Smooth muscle cell (in vitro differentiated cells): ENCODE measurements at regions not wholly inside any gene's neighbourhood (a gene's known extent, or its start where the extent isn't known, plus 50 kb on each side); places are given as distances from the start of the nearest gene placed in this dataset.

Source experiments
- DNase-seq: peaks from one replicate; lab custom pipeline; 2025; ENCODE audit not compliant: unreplicated experiment; lab: John Stamatoyannopoulos, UW
- H2AFZ ChIP-seq: fragments of 200-600 bp; sonication (generic); 2 replicates; pipeline ENCODE4 v1.6.0; 2016; ENCODE audit warnings: antibody characterized with exemption, low read depth, mild to moderate bottlenecking
- H3F3A ChIP-seq: fragments of 200-600 bp; sonication (generic); 2 replicates; pipeline ENCODE4 v1.6.0; 2017; ENCODE audit warnings: antibody characterized with exemption, low read depth
- H3K27ac ChIP-seq: fragments of 200-600 bp; sonication (generic); 2 replicates; pipeline ENCODE4 v1.5.1; 2016; ENCODE audit warnings: low read depth, mild to moderate bottlenecking
- H3K27me3 ChIP-seq: fragments of 200-600 bp; sonication (generic); 2 replicates; pipeline ENCODE4 v1.6.1; 2016; ENCODE audit warnings: low read depth, mild to moderate bottlenecking
- H3K36me3 ChIP-seq: fragments of 200-600 bp; sonication (generic); 2 replicates; pipeline ENCODE4 v1.5.1; 2016; ENCODE audit warnings: low read depth
- H3K4me1 ChIP-seq: fragments of 200-600 bp; sonication (generic); 2 replicates; pipeline ENCODE4 v1.5.1; 2016; ENCODE audit warnings: low read depth
- H3K4me2 ChIP-seq: fragments of 200-600 bp; sonication (generic); 2 replicates; pipeline ENCODE4 v1.6.0; 2016; ENCODE audit warnings: mild to moderate bottlenecking
- H3K4me3 ChIP-seq: fragments of 200-600 bp; sonication (generic); 2 replicates; pipeline ENCODE4 v1.5.1; 2016; ENCODE audit warnings: mild to moderate bottlenecking
- H3K79me2 ChIP-seq: fragments of 200-600 bp; sonication (generic); 2 replicates; pipeline ENCODE4 v1.6.0; 2016; ENCODE audit warnings: low read depth, mild to moderate bottlenecking
- H3K9ac ChIP-seq: fragments of 200-600 bp; sonication (generic); 2 replicates; pipeline ENCODE4 v1.6.0; 2016; ENCODE audit warnings: low read depth
- H3K9me3 ChIP-seq: fragments of 200-600 bp; sonication (generic); replicated peaks from 2 replicates; pipeline ENCODE4 v1.5.1; 2016; ENCODE audit warnings: low read depth
- H4K20me1 ChIP-seq: fragments of 200-600 bp; sonication (generic); 2 replicates; pipeline ENCODE4 v1.6.0; 2016; ENCODE audit warnings: low read depth
- CTCF ChIP-seq: fragments of 200-600 bp; sonication (generic); IDR thresholded peaks from 2 replicates; pipeline ENCODE4 v1.5.1; 2017; ENCODE audit warnings: borderline replicate concordance, mild to moderate bottlenecking, antibody characterized with exemption; ENCODE audit not compliant: insufficient read depth, poor library complexity, severe bottlenecking
- WGBS: methylation state at CpG from one replicate; pipeline ENCODE4 v1.1.7; 2016; ENCODE audit warnings: low lambda C conversion rate; 5-methylcytosine and 5-hydroxymethylcytosine counted together

DNA sequence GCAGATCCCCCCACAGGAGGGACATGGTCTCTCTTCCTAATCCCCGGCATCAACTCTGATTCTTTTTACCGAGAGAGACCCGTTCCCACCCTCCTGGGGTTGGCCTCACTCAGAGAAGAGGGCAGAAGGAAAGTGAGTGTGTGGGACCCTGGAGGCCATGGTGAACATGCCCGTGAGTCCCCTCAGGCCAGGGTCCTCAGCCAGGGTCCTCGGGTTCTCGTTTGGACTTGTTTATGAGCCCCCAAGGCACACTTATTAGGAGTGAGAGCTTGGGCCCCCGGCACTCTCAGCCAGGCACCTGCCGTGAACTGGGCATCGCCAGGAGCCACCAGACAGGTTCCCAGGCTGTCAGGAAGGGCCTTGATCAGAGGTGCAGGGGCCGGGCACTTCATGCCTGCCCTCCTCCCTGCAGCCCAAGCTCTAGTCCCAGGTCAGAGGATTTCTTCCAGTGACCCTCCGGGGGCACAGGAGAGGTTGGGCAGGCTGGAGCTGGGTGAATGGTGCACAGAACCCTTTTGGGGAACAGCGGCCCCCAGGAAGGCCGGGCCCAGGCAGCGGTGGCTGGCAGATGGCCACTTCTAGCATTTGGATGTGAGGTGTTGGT, 122.6 kb downstream of the CRYAA start:
- H3K4me2 ChIP-seq, result no peak overlapping the region
- H3K4me3 ChIP-seq, result no peak overlapping the region
- no peak overlapping the region for H2AFZ ChIP-seq
- no peak overlapping the region for H3K27ac ChIP-seq
- no peaks in the 10 kb centered on the region for H3K79me2 ChIP-seq
- TF ChIP-seq CTCF, result no peak
- H4K20me1 ChIP-seq, result no peaks in the 10 kb centered on the region
- H3K4me1 ChIP-seq, result no peaks in the 10 kb centered on the region
- WGBS, result 94% methylated on average over 14 of the region's 14 CpGs
- DNase-seq, result no peak
- no peaks in the 10 kb centered on the region for H3K9me3 ChIP-seq
- no peak overlapping the region for H3K9ac ChIP-seq
- no peaks in the 10 kb centered on the region for H3F3A ChIP-seq
- no peaks in the 10 kb centered on the region for H3K27me3 ChIP-seq
- H3K36me3 ChIP-seq, result no peaks in the 10 kb centered on the region

GRCh38 chr21:43290421-43291346, 121.9 kb downstream of the CRYAA start:
- no peaks in the 10 kb centered on the region for H4K20me1 ChIP-seq
- H3K4me3 ChIP-seq, result no peak overlapping the region
- DNase-seq, result no peak
- H3F3A ChIP-seq, result no peaks in the 10 kb centered on the region
- 93% methylated on average over 36 of the region's 36 CpGs for WGBS
- no peak for TF ChIP-seq CTCF
- H3K79me2 ChIP-seq, result no peaks in the 10 kb centered on the region
- no peaks in the 10 kb centered on the region for H3K36me3 ChIP-seq
- no peak overlapping the region for H3K9ac ChIP-seq
- no peak overlapping the region for H3K4me2 ChIP-seq
- no peak overlapping the region for H3K27ac ChIP-seq
- no peaks in the 10 kb centered on the region for H3K9me3 ChIP-seq
- no peak overlapping the region for H2AFZ ChIP-seq
- H3K4me1 ChIP-seq, result no peaks in the 10 kb centered on the region
- no peaks in the 10 kb centered on the region for H3K27me3 ChIP-seq

GRCh38 chr21:43289966-43290365, 121.2 kb downstream of the CRYAA start:
- no peaks in the 10 kb centered on the region for H3F3A ChIP-seq
- DNase-seq, result no peak
- H3K27ac ChIP-seq, result no peak overlapping the region
- H3K9me3 ChIP-seq, result no peaks in the 10 kb centered on the region
- H3K4me1 ChIP-seq, result no peaks in the 10 kb centered on the region
- H4K20me1 ChIP-seq, result no peaks in the 10 kb centered on the region
- no peaks in the 10 kb centered on the region for H3K79me2 ChIP-seq
- 95% methylated on average over 6 of the region's 6 CpGs for WGBS
- TF ChIP-seq CTCF, result no peak
- no peaks in the 10 kb centered on the region for H3K27me3 ChIP-seq
- H3K4me3 ChIP-seq, result no peak overlapping the region
- no peak overlapping the region for H2AFZ ChIP-seq
- H3K9ac ChIP-seq, result no peak overlapping the region
- H3K36me3 ChIP-seq, result no peaks in the 10 kb centered on the region
- no peak overlapping the region for H3K4me2 ChIP-seq

DNA sequence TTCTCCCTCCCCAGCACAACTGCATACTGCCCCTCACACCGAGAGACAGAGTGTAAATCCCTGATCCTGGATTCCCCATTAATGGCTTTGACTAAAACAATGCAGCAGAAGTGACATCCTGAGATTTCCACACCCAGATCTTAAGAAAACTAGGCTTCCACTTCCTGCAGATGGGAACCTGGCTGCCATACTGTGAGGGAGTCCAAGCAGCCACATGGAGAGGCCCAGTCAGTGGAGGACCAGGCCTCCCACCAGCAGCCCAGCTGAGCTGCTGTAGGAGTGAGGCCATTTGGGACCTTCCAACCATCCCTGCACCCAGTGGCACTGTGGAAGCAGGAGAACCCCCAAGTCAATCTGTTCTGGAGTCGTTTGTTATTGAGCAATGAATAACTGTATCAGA, 120.6 kb downstream of the CRYAA start:
- Histone ChIP-seq H3K36me3 (no peaks in the 10 kb centered on the region), H3K4me1 (no peaks in the 10 kb centered on the region), H3K27me3 (no peaks in the 10 kb centered on the region), H3K9ac (no peak overlapping the region), H2AFZ (no peak overlapping the region), H4K20me1 (no peaks in the 10 kb centered on the region), H3K79me2 (no peaks in the 10 kb centered on the region), H3K27ac (no peak overlapping the region), H3K4me2 (no peak overlapping the region), H3K4me3 (no peak overlapping the region), H3F3A (no peaks in the 10 kb centered on the region), H3K9me3 (no peaks in the 10 kb centered on the region)
- DNase-seq, result no peak
- 92% methylated on average over 2 of the region's 2 CpGs for WGBS
- TF ChIP-seq CTCF, result no peak
